ENCODE measurements at regions not wholly inside any gene's neighbourhood (a gene's known extent, or its start where the extent isn't known, plus 50 kb on each side); places are given as distances from the start of the nearest gene placed in this dataset.
"Not testable (repeated sequence)": the region's sequence is repeated elsewhere in the genome, so short reads cannot be mapped to it uniquely, and the experiment has no call there.

DNA sequence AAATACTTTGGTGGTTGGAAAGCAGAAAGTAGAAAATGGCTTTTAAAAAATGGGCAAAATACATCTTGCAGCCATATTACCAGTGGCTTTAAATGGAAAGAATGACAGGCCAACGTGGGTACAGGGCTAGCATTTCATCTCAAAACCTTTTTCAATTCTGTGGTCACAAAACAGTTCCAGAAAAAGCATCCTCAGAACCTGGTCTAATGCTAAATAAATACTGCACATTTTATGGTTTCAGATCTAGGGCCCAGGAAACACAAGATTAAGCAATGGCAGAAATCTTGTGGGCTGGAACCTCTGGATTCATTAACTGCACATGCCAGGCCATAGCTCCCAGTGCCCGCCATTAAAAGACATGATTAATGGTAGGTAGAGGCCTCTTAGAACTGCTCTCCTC, 470.2 kb upstream of the RASGRP1 start:
- DNase-seq = no peak

DNA sequence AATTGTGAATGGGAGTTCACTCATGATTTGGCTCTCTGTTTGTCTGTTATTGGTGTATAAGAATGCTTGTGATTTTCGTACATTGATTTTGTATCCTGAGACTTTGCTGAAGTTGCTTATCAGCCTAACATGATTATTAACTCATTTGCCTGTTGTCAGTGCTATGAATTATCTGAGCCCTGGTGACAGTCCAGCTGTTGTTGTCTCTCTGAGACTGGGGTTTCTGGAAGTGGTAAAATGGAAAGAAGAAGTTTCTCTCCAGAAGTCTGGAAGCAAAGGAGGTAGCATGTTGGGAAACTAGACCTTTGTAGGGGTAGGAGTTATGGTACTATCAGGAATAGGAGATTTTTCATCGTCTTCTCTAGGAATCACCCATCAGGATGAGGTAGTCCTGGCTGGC, 473.0 kb upstream of the RASGRP1 start:
- DNase-seq = not testable (repeated sequence)

DNA sequence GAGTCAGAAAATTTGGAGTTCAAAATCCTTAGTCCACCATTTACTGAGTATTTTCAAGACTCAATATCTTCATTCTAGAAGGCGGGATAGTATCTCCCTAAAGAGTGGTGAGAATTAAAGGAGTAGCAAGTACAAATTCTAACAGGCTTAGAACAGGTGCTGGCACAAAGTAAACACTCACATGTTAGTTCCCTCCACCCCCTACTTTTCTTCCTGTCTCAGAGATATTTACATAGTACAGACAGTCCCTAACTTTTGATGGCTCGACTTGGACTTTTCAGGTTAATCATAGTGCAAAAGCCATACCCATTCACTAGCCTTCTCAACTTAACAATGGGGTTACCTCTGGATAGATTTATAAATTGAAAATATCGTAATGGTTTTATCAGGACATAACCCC, 476.2 kb upstream of the RASGRP1 start:
- no peak for DNase-seq

GRCh38 chr15:39041979-39042495, 477.4 kb upstream of the RASGRP1 start:
- DNase-seq = no peak

DNA sequence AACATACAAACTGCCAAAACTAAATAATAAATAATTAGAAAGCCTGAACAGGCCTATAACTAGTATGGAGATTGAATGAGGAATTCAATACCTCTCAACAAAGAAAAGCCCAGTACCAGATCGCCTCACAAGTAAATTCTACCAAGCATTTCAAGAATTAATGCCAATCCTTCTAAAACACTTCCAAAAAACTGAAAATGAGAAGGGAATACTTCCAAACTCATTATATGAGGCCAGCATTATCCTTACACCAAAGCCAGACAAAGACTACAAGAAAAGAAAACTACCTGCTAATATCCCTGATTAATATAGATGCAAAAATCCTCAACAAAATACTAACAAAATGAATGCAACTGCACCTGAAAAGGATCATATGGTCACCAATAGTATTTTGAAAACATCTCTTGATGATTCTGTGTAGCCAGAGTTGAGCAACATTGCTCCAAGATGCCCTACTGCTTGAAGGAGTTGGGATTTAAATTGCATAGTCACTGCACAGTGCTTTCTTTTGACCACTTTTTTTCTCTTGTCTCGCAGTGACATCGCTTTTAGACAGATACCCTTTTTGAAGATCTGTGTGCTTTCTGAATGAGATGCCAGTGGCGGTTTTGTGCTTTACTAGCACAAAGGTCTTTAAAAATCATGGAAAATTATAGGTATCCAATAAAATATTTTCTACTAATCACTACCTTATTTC, 487.2 kb upstream of the RASGRP1 start:
- DNase-seq = no peak

GRCh38 chr15:39052323-39052705, 487.7 kb upstream of the RASGRP1 start:
- DNase-seq = no peak

- DNase-seq = no peak
These were observed 488.9 kb upstream of the RASGRP1 start for GRCh38 chr15:39053480-39053879.

DNA sequence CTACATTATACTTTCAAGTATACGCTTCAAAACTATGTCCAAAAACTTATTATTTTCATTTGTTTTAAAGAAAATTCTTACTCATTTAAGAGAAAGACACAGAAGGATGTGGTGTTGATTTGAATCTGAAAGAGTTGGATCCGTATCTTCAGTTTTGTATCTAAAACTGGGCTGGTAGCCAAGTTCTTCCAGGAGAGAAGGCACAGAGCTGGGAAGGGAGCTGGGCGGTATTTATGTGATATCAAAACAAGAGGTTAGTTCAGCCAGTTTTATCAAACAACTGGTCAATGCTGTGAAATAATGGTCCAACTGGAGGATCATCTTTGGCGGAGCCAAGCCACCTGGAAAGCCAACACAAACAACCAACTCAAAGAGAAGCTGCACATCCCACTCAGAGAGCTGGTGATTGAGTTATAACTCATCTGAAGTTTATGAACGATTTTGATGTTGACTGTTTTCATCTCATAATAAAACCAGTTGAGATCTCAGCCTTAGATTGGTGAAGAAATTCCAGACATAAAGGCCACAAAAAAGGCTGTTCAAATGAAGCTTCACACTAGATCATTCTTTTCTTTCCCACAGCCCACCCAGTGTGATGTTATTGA, 489.6 kb upstream of the RASGRP1 start:
- no peak for DNase-seq

- DNase-seq = no peak
These were observed 491.7 kb upstream of the RASGRP1 start for GRCh38 chr15:39056357-39056756.

DNA sequence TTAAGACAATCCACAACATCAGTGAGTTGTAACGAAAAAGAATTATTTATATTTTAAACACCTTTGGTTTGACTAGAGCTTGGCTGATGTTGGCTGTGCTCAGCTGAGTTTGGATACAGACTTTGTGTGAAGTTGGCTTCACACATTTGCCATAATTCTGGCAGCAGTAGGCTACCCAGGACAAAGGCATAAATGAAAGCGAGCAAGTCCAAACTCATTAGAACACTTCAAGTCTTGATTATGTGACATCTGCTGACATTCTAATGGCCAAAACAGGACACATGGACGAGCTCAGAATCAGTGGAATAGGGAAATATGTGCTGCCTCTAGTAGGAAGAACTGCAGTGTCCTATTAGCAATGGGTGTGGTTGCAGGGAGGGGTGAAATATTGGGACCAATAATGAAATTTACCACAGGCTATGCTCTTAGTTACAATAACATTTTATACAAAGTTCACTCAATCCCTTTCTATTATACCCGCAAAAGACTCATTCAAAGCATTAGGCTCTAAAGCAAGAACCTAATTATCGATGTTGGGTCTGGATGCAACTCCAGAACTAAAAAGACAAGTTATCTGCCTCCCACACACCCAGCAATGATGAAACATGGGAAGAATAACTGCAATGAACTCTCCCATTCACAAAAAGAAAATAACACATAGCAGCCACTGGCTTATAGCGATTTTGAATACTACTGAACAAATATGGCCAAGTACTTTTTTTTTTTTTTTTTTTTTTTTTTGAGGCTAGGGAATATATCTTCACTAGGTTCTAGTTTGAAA, 493.9 kb upstream of the RASGRP1 start:
- no peak for DNase-seq

GRCh38 chr15:39059917-39060316, 495.3 kb upstream of the RASGRP1 start:
- no peak for DNase-seq

GRCh38 chr15:39061952-39062464, 497.4 kb upstream of the RASGRP1 start:
- no peak for DNase-seq

GRCh38 chr15:39066677-39067076, 502.1 kb upstream of the RASGRP1 start:
- DNase-seq = no peak

DNA sequence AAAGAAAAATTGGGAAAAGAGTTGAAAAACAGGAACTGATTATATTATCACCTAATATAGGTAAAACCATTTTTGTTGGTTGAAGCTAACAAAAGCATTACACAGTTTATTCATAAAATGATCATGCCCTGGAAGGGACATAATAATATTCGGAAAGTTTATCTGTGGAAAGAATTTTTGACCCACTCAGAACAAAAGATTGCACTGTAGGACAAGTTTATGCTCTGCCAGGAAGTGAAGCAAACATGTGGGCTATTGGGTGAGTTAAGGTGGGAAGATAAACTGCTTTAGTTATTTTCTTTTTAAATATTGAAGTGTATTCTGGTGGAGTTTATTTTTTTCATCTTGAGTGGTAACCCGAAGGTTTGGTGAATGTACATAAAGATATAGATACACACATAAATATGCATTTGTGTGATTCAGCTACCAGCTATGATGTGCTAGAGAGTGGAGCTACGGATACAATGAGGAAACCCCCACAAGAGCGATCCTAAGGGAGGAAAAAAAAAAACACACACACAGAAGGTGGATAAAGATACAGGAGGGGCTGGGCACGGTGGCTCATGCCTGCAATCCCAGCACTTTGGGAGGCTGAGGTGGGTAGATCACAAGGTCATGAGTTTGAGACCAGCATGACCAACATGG, 506.4 kb upstream of the THBS1 start:
- no peak for DNase-seq

DNA sequence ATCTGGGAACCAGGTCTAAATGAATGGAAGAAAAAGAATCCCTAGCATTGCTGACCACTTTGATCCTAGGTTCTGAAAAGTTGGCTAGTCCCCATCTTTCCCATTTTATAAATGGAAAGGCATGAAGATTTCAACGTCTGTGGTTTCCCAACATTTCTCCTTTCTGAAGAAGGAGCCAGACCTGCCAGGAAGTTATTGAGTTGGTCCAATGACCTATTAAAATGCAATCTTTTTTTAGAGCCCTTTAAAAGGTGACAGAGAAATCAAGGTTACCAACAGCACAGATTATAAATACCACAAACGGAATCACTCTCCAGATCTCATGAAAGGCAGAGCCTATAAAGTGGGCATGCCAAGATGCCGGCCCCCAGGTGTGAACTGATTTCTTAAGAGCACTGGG, 505.6 kb upstream of the THBS1 start:
- no peak for DNase-seq

- DNase-seq = no peak
These were observed 505.0 kb upstream of the THBS1 start for GRCh38 chr15:39075756-39076341.

DNA sequence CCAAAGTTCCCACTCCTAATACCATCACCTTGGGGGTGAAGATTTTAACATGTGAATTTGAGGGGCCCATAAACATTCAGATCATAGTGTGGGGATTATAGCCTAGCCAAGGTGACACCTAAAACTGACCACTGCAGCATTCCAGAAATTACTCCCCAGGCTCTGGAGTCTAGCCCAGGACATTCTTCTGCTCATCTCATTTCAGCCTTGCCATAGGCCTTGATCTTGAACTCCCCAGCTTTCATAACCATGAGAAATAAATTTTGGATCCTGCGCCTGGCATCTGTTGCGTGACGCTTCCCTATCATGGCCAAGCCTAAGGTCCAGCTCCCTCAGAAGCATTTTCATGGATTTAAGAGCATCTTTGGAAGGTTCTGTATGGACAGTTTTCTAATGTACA, 502.9 kb upstream of the THBS1 start:
- DNase-seq = no peak

DNA sequence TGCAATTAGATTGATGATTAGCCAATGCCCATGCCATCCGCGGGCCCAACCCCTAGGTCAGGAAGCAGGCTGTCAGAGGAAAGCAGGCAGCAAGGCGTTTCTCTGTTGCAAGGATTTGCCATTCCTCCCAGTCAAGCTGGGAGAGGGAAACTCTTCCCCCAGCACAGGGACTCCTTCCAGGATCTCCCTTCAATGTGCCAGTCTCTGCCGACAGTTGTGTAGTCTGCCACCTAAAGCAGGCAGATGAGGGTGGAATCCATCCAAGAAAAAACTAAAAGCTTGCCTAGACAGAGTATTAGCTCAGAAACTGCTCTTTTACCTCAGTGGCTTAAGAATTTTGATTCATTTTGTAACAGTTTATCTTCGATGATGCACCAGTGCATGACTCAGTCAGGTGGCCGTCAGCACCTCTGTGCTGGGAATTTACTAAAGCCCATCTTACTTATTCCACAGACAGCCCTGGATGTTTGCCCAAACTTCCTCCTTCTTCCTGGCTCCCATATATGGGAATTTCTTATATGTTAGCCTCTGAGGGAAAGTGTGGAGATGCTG, 501.5 kb upstream of the THBS1 start:
- DNase-seq = no peak

DNA sequence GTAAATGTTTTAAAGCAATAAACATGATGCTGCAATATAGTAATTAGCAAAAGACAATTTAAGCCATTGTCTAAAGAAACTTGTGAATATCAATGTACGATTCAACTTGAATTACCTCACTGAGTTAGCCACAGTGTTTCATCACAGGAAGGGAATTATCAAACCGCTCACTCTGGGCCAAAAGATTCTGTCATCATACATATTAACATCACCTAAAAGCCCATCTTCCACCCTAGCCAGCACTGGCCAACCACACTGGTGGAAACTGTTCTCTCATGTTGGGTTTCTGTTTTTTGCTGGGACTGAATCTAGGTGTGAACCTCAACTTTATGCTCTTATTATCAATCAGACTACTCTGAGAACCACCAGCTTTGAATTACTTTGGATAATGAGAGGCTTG, 497.7 kb upstream of the THBS1 start:
- peak in 3 of 4 experiments; percentile 7 to 29 (median 25) for DNase-seq

- peak; percentile 30 to 72 (median 50) for DNase-seq
These were observed 496.0 kb upstream of the THBS1 start for GRCh38 chr15:39084674-39085530.

- DNase-seq = no peak
These were observed 494.2 kb upstream of the THBS1 start for GRCh38 chr15:39086641-39087040.

All from suppressor macrophage (primary cell).